ENCODE measurements at regions not wholly inside any gene's neighbourhood (a gene's known extent, or its start where the extent isn't known, plus 50 kb on each side); places are given as distances from the start of the nearest gene placed in this dataset.

DNA sequence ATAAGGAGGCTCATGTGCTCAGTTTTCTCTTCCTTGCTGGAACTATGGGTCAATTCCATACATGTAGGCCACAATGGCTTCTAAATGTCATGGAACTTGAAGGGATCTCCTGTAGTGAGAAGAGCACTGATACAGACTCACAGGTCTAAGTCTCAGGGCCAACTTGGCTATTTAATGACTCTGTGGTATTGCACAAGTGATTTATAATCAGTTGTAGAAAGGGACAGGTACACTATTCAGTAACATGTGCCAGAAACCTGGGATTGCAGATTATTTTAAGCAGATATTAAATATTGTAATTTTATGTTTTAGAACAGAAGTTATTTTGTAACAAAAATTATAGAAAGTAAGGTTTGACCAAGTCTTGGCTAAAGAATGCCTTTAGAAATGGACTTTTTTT, 241.5 kb upstream of the PIK3R1 start:
- TF ChIP-seq, protein P1, sequence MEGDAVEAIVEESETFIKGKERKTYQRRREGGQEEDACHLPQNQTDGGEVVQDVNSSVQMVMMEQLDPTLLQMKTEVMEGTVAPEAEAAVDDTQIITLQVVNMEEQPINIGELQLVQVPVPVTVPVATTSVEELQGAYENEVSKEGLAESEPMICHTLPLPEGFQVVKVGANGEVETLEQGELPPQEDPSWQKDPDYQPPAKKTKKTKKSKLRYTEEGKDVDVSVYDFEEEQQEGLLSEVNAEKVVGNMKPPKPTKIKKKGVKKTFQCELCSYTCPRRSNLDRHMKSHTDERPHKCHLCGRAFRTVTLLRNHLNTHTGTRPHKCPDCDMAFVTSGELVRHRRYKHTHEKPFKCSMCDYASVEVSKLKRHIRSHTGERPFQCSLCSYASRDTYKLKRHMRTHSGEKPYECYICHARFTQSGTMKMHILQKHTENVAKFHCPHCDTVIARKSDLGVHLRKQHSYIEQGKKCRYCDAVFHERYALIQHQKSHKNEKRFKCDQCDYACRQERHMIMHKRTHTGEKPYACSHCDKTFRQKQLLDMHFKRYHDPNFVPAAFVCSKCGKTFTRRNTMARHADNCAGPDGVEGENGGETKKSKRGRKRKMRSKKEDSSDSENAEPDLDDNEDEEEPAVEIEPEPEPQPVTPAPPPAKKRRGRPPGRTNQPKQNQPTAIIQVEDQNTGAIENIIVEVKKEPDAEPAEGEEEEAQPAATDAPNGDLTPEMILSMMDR (tag by site-specific recombination; IDR thresholded peaks at IDR 0.05) = no peak
- TF ChIP-seq ZNF112 (tag by site-specific recombination; IDR thresholded peaks at IDR 0.05) (no peak), BCL11A (tag by site-specific recombination; IDR thresholded peaks at IDR 0.05; ENCODE audit: low read depth) (no peak), ZFP41 (tag by site-specific recombination; IDR thresholded peaks at IDR 0.05; ENCODE audit: borderline replicate concordance) (no peak), ZNF514 (tag by site-specific recombination; IDR thresholded peaks at IDR 0.05) (no peak), ZBTB21 (tag by site-specific recombination; IDR thresholded peaks at IDR 0.05) (no peak)
- TF ChIP-seq, protein P2, sequence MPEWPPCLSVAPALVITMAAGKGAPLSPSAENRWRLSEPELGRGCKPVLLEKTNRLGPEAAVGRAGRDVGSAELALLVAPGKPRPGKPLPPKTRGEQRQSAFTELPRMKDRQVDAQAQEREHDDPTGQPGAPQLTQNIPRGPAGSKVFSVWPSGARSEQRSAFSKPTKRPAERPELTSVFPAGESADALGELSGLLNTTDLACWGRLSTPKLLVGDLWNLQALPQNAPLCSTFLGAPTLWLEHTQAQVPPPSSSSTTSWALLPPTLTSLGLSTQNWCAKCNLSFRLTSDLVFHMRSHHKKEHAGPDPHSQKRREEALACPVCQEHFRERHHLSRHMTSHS (tag by site-specific recombination; IDR thresholded peaks at IDR 0.05) = no peak
- TF ChIP-seq, protein P3, sequence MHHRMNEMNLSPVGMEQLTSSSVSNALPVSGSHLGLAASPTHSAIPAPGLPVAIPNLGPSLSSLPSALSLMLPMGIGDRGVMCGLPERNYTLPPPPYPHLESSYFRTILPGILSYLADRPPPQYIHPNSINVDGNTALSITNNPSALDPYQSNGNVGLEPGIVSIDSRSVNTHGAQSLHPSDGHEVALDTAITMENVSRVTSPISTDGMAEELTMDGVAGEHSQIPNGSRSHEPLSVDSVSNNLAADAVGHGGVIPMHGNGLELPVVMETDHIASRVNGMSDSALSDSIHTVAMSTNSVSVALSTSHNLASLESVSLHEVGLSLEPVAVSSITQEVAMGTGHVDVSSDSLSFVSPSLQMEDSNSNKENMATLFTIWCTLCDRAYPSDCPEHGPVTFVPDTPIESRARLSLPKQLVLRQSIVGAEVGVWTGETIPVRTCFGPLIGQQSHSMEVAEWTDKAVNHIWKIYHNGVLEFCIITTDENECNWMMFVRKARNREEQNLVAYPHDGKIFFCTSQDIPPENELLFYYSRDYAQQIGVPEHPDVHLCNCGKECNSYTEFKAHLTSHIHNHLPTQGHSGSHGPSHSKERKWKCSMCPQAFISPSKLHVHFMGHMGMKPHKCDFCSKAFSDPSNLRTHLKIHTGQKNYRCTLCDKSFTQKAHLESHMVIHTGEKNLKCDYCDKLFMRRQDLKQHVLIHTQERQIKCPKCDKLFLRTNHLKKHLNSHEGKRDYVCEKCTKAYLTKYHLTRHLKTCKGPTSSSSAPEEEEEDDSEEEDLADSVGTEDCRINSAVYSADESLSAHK (tag by site-specific recombination; IDR thresholded peaks at IDR 0.05) = no peak

Data from HEK293 (cell line).